ENCODE measurements at regions not wholly inside any gene's neighbourhood (a gene's known extent, or its start where the extent isn't known, plus 50 kb on each side); places are given as distances from the start of the nearest gene placed in this dataset.
A peak's percentile ranks its signal among the peaks of the same experiment; 100 is the strongest.

DNA sequence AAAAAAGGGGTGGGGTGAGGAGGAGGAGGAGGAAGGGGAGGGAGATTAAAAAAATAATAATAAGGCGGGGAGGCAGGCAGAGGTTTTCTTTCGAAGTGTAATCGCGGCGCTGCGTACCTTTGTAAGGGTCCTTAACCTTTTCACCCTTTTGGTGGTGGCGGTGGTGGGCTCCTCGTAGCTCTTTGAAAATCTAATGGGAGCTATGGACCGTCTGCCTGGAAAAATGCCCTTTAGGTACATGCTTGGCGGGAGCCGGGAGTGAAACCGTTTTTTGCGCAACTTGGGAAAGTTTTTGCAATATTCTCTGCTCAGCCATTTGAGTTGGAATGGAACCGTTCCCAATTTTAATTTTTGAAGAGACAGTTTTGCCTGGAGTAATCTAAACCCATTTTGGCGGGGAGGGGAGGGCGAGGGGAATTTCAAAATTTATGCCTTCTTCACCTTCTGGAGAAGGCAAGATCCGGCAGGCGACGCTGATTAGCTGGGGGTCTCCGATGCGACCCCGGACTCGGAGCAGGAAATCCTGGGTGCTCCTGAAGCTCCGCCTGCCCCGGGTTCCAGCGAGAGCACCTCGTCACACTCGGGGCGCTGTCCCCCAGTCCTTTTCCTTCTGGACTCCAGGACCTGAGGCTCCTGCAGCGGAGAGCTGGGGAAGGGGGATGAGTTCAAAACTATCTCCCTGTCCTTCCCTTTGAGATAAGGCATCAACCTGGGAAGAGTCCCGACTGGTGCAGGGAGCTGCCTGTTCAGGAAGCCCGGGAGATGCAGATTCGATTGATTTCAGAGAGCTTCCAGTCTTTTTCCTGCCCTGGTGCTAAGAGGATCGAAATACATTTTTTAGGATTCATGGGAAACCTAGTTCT is 74.6 kb upstream of the TBX5 start:
- ChIA-PET CTCF (ENCODE audit: partially characterized antibody) (interaction anchor here (0.7 to 5.6 kb wide), 15 partner anchors 15 to 526 kb away, joined by 3 to 51 read pairs (median 3); partner anchors contain the start of genes RBM19 and TBX3), POLR2A (ENCODE audit: partially characterized antibody) (no interaction called here)
- peaks cover 0 to 9% (median 0%) of the 10 kb centered on the region in 4 experiments; a peak in 2 of 7 replicates for H3K4me1 ChIP-seq (replicated peaks in 1 of 4; ENCODE audit: control insufficient read depth in 3 of 4, insufficient read depth in 4 of 4, low read length in 3 of 4)
- H2BK12ac ChIP-seq (ENCODE audit: low read depth, low read length): no peak overlapping the region
- H4K8ac ChIP-seq (ENCODE audit: extremely low read depth, insufficient read depth, low read length): no peak overlapping the region
- peaks cover 0 to 9% of the 10 kb centered on the region in 2 experiments; a peak in 1 of 4 replicates for H3K9me3 ChIP-seq (ENCODE audit: insufficient read depth in 2 of 2, low read depth in 1 of 2, low read length in 1 of 2)
- no peak overlapping the region for H2BK15ac ChIP-seq (ENCODE audit: low read length)
- H3K18ac ChIP-seq (ENCODE audit: extremely low read depth, low read length): no peak overlapping the region; the same call in 1 of the 2 replicates
- no peaks in the 10 kb centered on the region for H4K20me1 ChIP-seq (replicated peaks in 1 of 2; ENCODE audit: control insufficient read depth in 1 of 2, insufficient read depth in 2 of 2, low read length in 2 of 2)
- H3K36me3 ChIP-seq (ENCODE audit: control insufficient read depth in 2 of 4, insufficient read depth in 4 of 4, low read length in 3 of 4): no peaks in the 10 kb centered on the region
- no peak overlapping the region for H2BK20ac ChIP-seq (ENCODE audit: low read length)
- peaks cover 6% of the 10 kb centered on the region; the same call in 1 of the 2 replicates for H3K23me2 ChIP-seq (ENCODE audit: low read depth, low read length)
- H2BK120ac ChIP-seq (replicated peaks; ENCODE audit: low read depth, low read length): no peak overlapping the region
- H3K79me2 ChIP-seq (ENCODE audit: control insufficient read depth in 1 of 2, insufficient read depth in 2 of 2, low read length in 2 of 2): no peaks in the 10 kb centered on the region
- FAIRE-seq (no peak), DNase-seq (ENCODE audit: low read depth in 1 of 2, low spot score in 2 of 2) (peak in 1 of 2 experiments; percentile 52)
- no peak overlapping the region for H2AFZ ChIP-seq (ENCODE audit: low read length)
- no peak overlapping the region for H2BK5ac ChIP-seq (ENCODE audit: low read depth, low read length)
- WGBS, 2 experiments (ENCODE audit: extremely low coverage in 1 of 2, insufficient coverage in 1 of 2, insufficient read length in 1 of 2, insufficient replicate concordance in 2 of 2, low coverage in 1 of 2, low lambda C conversion rate in 2 of 2, missing lambda C conversion rate in 1 of 2): 5% methylated on average over 27 of the region's 34 CpGs; no CpG with 5 or more reads in 1 of the 2 experiments
- H3K4me3 ChIP-seq (ENCODE audit: extremely low read depth in 1 of 4, insufficient read depth in 2 of 4, low read depth in 3 of 4, low read length in 4 of 4): peak overlapping the region; percentile 52 to 69 (median 63); a peak in 7 of 8 replicates
- peaks cover 34 to 68% (median 59%) of the 10 kb centered on the region in 4 experiments for H3K27me3 ChIP-seq (replicated peaks in 1 of 4; ENCODE audit: control insufficient read depth in 3 of 4, extremely low read depth in 1 of 4, insufficient read depth in 3 of 4, low read length in 3 of 4)
- H3K23ac ChIP-seq (ENCODE audit: insufficient read length): no peak overlapping the region
- no peak overlapping the region for H4K91ac ChIP-seq (replicated peaks; ENCODE audit: insufficient read length, low read length)
- peak overlapping the region; percentile 79 to 85 for H3K4me2 ChIP-seq (ENCODE audit: insufficient read depth in 1 of 2, low read depth in 2 of 2, low read length in 2 of 2)
- H3K56ac ChIP-seq (replicated peaks; ENCODE audit: insufficient read length, low read depth, low read length): no peak overlapping the region
- no peak overlapping the region for H3K4ac ChIP-seq (replicated peaks; ENCODE audit: insufficient read length, low read depth, low read length)
- TF ChIP-seq NANOG (IDR thresholded peaks at IDR 0.05; ENCODE audit: insufficient read depth, low read depth, low read length, poor library complexity, severe bottlenecking) (no peak), CEBPB (IDR thresholded peaks at IDR 0.05; ENCODE audit: low read depth, low read length) (0 out of 2 replicates have a peak, but pooled peaks have one; percentile 22), SUZ12 (IDR thresholded peaks at IDR 0.05; ENCODE audit: low read length) (peak; percentile 91), RNF2 (IDR thresholded peaks at IDR 0.05; ENCODE audit: borderline replicate concordance, low read depth, low read length, missing control alignments, poor library complexity, severe bottlenecking) (peak; percentile 67), SP1 (IDR thresholded peaks at IDR 0.05; ENCODE audit: low read depth, low read length) (no peak), TBP (IDR thresholded peaks at IDR 0.05; ENCODE audit: low read depth, low read length) (no peak), TAF7 (optimal IDR thresholded peaks at IDR 0.05; ENCODE audit: borderline replicate concordance, low read depth, low read length) (no peak), CREB1 (IDR thresholded peaks at IDR 0.05) (no peak), EZH2 (IDR thresholded peaks at IDR 0.05; ENCODE audit: low read depth, low read length, severe bottlenecking) (peak; percentile 88), EGR1 (IDR thresholded peaks at IDR 0.05; ENCODE audit: borderline replicate concordance, low read depth, low read length) (no peak), SP4 (IDR thresholded peaks at IDR 0.05; ENCODE audit: low read length) (no peak)
- no peaks in the 10 kb centered on the region for H3K79me1 ChIP-seq (ENCODE audit: low read depth, low read length)
- H3K14ac ChIP-seq (ENCODE audit: insufficient read length): no peak overlapping the region
- H2AK5ac ChIP-seq (ENCODE audit: low read depth, low read length): no peak overlapping the region
- no peak overlapping the region for H4K5ac ChIP-seq (ENCODE audit: insufficient read length, low read depth, low read length)
- H3K9ac ChIP-seq (replicated peaks in 1 of 4; ENCODE audit: extremely low read depth in 1 of 4, low read depth in 3 of 4, low read length in 3 of 4): no peak overlapping the region
- no peak overlapping the region for H3K27ac ChIP-seq (ENCODE audit: low read depth, low read length)
